RWPE2 (cell line): ENCODE measurements at regions not wholly inside any gene's neighbourhood (a gene's known extent, or its start where the extent isn't known, plus 50 kb on each side); places are given as distances from the start of the nearest gene placed in this dataset.

Experiments
- ATAC-seq: fragments of 200-7000 bp; cut with Tn5 transposase; 3 replicates; pipeline ENCODE4 v1.9.1; 2021; ENCODE audit warnings: low read depth
- DNase-seq: peaks from one replicate; pipeline ENCODE4 v3.0.0-alpha.2; 2020; ENCODE audit warnings: low spot score
- H3K27ac ChIP-seq: fragments of 450-650 bp; 2 replicates; pipeline ENCODE4 v1.5.1; 2017; ENCODE audit warnings: mild to moderate bottlenecking; ENCODE audit not compliant: poor library complexity, severe bottlenecking
- H3K27me3 ChIP-seq: fragments of 250-450 bp; sonication (Bioruptor Pico); 2 replicates; pipeline ENCODE4 v1.5.1; 2021; ENCODE audit warnings: mild to moderate bottlenecking, moderate library complexity; ENCODE audit not compliant: insufficient read depth, poor library complexity, severe bottlenecking
- H3K36me3 ChIP-seq: fragments of 250-450 bp; sonication (Bioruptor Pico); 2 replicates; pipeline ENCODE4 v1.5.1; 2020; ENCODE audit warnings: low read depth, mild to moderate bottlenecking, moderate library complexity
- H3K4me1 ChIP-seq: fragments of 250-450 bp; sonication (Bioruptor Pico); 2 replicates; pipeline ENCODE4 v1.5.1; 2021; ENCODE audit warnings: mild to moderate bottlenecking, moderate library complexity; ENCODE audit not compliant: insufficient read depth, poor library complexity, severe bottlenecking
- H3K4me3 ChIP-seq: fragments of 250-450 bp; sonication (Bioruptor Pico); 2 replicates; pipeline ENCODE4 v1.5.1; 2021; ENCODE audit warnings: mild to moderate bottlenecking, moderate library complexity; ENCODE audit not compliant: severe bottlenecking
- H3K9me3 ChIP-seq: fragments of 250-450 bp; sonication (Bioruptor Pico); 2 replicates; pipeline ENCODE4 v1.5.1; 2021; ENCODE audit warnings: mild to moderate bottlenecking, moderate library complexity; ENCODE audit not compliant: severe bottlenecking
- CTCF ChIP-seq: fragments of 450-650 bp; IDR thresholded peaks from one replicate; pipeline ENCODE4 v1.5.1; 2017; ENCODE audit warnings: mild to moderate bottlenecking, moderate library complexity; ENCODE audit not compliant: poor library complexity, severe bottlenecking

- peaks cover 15% of the 10 kb centered on the region for H3K4me1 ChIP-seq
- H3K27me3 ChIP-seq: no peaks in the 10 kb centered on the region
- no peak overlapping the region for H3K4me3 ChIP-seq
- ATAC-seq: no peak
- DNase-seq: no peak
- no peak overlapping the region for H3K27ac ChIP-seq
- no peaks in the 10 kb centered on the region for H3K36me3 ChIP-seq
- H3K9me3 ChIP-seq: no peaks in the 10 kb centered on the region
- TF ChIP-seq CTCF: no peak
These were observed 386.7 kb upstream of the MEF2C start for GRCh38 chr5:89269721-89270120.

GRCh38 chr5:89268460-89268859 is 385.5 kb upstream of the MEF2C start:
- TF ChIP-seq CTCF: no peak
- no peaks in the 10 kb centered on the region for H3K36me3 ChIP-seq
- no peaks in the 10 kb centered on the region for H3K27me3 ChIP-seq
- H3K27ac ChIP-seq: no peak overlapping the region
- H3K4me3 ChIP-seq: no peak overlapping the region
- no peaks in the 10 kb centered on the region for H3K9me3 ChIP-seq
- peaks cover 16% of the 10 kb centered on the region for H3K4me1 ChIP-seq
- ATAC-seq: no peak
- no peak for DNase-seq

DNA sequence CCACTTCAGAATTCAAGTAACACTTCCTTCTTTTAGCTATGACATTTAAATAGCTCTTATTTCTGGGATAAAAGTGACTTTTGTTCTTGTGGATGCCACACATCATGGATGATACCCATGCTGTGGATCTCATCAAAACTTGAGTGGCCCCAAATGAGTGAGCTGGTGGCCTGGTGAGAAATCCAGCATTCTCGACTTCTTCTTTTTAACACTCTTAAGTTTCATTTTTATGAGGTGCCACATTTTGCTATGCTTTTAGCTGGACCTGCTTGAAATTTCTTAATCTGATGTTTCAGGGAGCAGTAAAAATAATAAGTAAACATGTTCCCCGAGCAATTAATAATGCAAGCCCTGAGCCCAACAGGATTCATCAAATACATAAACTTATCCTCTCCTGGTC is 384.8 kb upstream of the MEF2C start:
- no peak overlapping the region for H3K27ac ChIP-seq
- no peaks in the 10 kb centered on the region for H3K9me3 ChIP-seq
- no peaks in the 10 kb centered on the region for H3K36me3 ChIP-seq
- peaks cover 16% of the 10 kb centered on the region for H3K4me1 ChIP-seq
- DNase-seq (no peak), ATAC-seq (no peak)
- TF ChIP-seq CTCF: no peak
- no peaks in the 10 kb centered on the region for H3K27me3 ChIP-seq
- H3K4me3 ChIP-seq: no peak overlapping the region

DNA sequence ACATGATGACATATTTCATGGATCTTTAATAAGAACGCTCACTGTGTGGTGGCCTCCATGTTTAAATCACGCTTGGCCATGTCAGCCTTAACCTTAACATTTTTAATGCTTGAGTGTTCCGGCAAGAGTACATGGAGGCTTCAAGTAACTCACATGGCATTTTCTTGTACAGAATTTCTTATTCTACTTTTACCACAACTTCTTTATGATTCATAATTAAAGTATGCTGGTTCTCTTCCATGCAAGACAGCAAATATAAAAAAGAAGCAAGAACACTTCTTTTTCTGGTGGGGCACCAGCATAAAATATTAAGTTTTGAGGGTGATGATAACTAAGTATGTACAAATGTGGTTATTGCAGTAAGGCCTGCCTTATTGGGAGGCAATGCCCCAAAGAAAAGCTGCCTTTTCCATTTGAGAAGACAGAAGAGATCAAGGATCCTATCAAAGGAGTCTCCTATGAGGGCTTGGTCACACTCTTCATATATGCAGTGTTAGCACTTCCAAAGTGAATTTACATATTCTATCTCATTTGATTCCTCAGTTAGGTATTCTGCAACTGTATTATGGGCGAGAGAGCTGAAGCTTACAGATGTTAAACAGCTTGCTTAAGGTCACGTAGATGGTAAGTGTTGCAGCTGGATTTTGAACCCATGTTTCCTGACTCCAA is 382.7 kb upstream of the MEF2C start:
- Histone ChIP-seq H3K9me3 (no peaks in the 10 kb centered on the region), H3K4me1 (peaks cover 16% of the 10 kb centered on the region), H3K4me3 (no peak overlapping the region), H3K36me3 (no peaks in the 10 kb centered on the region), H3K27ac (peak overlapping the region; percentile 8), H3K27me3 (no peaks in the 10 kb centered on the region)
- ATAC-seq: peak; percentile 91
- no peak for DNase-seq
- no peak for TF ChIP-seq CTCF

- peaks cover 16% of the 10 kb centered on the region for H3K4me1 ChIP-seq
- no peaks in the 10 kb centered on the region for H3K27me3 ChIP-seq
- DNase-seq: no peak
These were observed 380.9 kb upstream of the MEF2C start for GRCh38 chr5:89263846-89264245.

More at GRCh38 chr5:89263846-89264245, 380.9 kb upstream of the MEF2C start:
- no peak overlapping the region for H3K4me3 ChIP-seq
- ATAC-seq: peak; percentile 22; the same call in 1 of the 3 replicates
- H3K27ac ChIP-seq: no peak overlapping the region
- H3K9me3 ChIP-seq: no peaks in the 10 kb centered on the region
- TF ChIP-seq CTCF: no peak
- no peaks in the 10 kb centered on the region for H3K36me3 ChIP-seq
